ENCODE measurements at regions not wholly inside any gene's neighbourhood (a gene's known extent, or its start where the extent isn't known, plus 50 kb on each side); places are given as distances from the start of the nearest gene placed in this dataset.

DNA sequence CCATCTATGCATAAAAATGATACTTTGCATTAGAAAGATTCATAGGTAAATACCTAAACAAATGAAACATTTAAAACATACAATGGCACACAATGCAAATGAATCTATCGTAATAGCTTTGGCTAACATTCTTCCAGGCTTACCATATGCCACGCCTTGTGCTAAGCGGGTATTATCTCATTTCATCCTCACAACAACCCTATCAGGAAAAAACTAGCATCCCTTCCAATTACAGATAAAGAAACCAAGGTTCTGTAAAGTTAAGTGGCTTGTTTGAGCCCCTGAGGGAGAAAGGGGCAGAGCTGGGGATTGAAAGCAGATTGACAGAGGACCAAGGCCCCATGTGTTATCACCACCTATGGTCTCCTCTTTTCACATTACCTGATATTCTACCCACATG, 145.4 kb upstream of the ETAA1 start:
- Mint-ChIP-seq H3K27me3 (peaks cover 9% of the 10 kb centered on the region), H3K36me3 (ENCODE audit: low read depth) (no peaks in the 10 kb centered on the region), H3K27ac (no peak overlapping the region), H3K4me3 (no peak overlapping the region), H3K4me1 (no peaks in the 10 kb centered on the region), H3K9me3 (peaks cover 5% of the 10 kb centered on the region)
- no peak for ATAC-seq (replicated peaks)

- no peak overlapping the region for H3K4me3 Mint-ChIP-seq
- H3K27ac Mint-ChIP-seq: no peak overlapping the region
- peaks cover 9% of the 10 kb centered on the region for H3K27me3 Mint-ChIP-seq
- H3K9me3 Mint-ChIP-seq: peaks cover 5% of the 10 kb centered on the region
- H3K4me1 Mint-ChIP-seq: no peaks in the 10 kb centered on the region
- no peaks in the 10 kb centered on the region for H3K36me3 Mint-ChIP-seq (ENCODE audit: low read depth)
- ATAC-seq (replicated peaks): no peak
These were observed 141.1 kb upstream of the ETAA1 start for GRCh38 chr2:67255933-67256615.

- Mint-ChIP-seq H3K9me3 (peaks cover 5% of the 10 kb centered on the region), H3K4me1 (no peaks in the 10 kb centered on the region)
These were observed 140.2 kb upstream of the ETAA1 start for GRCh38 chr2:67256892-67257291.

GRCh38 chr2:67258122-67258521, 139.0 kb upstream of the ETAA1 start:
- Mint-ChIP-seq H3K9me3 (peaks cover 5% of the 10 kb centered on the region), H3K27ac (no peak overlapping the region), H3K4me3 (no peak overlapping the region), H3K36me3 (ENCODE audit: low read depth) (no peaks in the 10 kb centered on the region), H3K4me1 (no peaks in the 10 kb centered on the region), H3K27me3 (peaks cover 4% of the 10 kb centered on the region)
- no peak for ATAC-seq (replicated peaks)

More at GRCh38 chr2:67256892-67257291, 140.2 kb upstream of the ETAA1 start:
- H3K27me3 Mint-ChIP-seq: peaks cover 9% of the 10 kb centered on the region
- no peaks in the 10 kb centered on the region for H3K36me3 Mint-ChIP-seq (ENCODE audit: low read depth)
- H3K4me3 Mint-ChIP-seq: no peak overlapping the region
- H3K27ac Mint-ChIP-seq: no peak overlapping the region
- no peak for ATAC-seq (replicated peaks)

GRCh38 chr2:67258831-67259230, 138.3 kb upstream of the ETAA1 start:
- Mint-ChIP-seq H3K27ac (no peak overlapping the region), H3K27me3 (peaks cover 3% of the 10 kb centered on the region), H3K4me3 (no peak overlapping the region), H3K4me1 (no peaks in the 10 kb centered on the region), H3K36me3 (ENCODE audit: low read depth) (no peaks in the 10 kb centered on the region), H3K9me3 (peaks cover 4% of the 10 kb centered on the region)
- no peak for ATAC-seq (replicated peaks)

- Mint-ChIP-seq H3K4me3 (no peak overlapping the region), H3K36me3 (ENCODE audit: low read depth) (no peaks in the 10 kb centered on the region), H3K27ac (no peak overlapping the region), H3K27me3 (no peaks in the 10 kb centered on the region), H3K9me3 (no peaks in the 10 kb centered on the region), H3K4me1 (no peaks in the 10 kb centered on the region)
- ATAC-seq (replicated peaks): no peak
These were observed 137.4 kb upstream of the ETAA1 start for GRCh38 chr2:67259556-67260342.

DNA sequence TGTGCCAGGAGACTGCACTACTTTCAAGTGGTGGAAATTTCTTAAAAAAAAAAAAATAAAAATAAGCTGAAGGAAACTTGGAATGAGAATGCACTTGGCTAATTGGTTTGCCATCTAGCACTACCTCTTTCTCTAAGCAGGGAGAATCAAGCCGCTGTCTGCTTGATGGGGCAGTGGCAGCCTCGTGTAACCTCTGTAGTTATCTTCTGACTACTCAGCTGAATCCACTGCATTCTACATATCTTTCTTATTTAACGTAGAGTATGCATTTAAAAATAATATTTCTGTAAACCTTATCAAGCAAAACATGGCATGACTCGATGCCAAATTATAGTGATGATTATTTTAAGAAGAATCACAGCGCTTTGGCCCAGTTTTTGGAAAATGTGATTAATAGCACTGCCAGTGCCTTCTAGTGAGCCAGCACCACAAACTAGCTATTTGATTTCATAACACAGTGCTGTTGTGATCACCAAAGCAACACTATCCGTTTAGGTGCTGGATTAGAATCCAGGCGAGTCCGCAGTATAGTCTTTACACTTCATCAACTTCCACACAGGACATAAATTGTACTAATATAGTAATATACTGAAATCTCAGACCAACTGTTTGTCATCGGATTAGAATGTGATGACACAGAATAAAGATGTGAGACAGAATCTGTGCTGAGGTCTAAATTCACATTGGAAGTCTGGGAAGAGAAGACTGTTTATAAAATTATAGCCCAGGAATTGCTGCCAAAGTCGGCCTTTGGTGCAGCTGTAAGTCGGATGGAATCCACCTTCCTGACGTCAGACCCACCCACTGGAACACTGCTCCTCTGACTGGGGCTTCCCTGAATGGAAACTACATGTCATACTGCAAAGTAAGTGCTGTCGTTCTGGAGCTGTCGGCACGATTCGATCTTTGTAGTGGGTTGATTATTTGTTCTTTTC, 136.5 kb upstream of the ETAA1 start:
- no peak overlapping the region for H3K4me3 Mint-ChIP-seq
- no peaks in the 10 kb centered on the region for H3K9me3 Mint-ChIP-seq
- H3K36me3 Mint-ChIP-seq (ENCODE audit: low read depth): no peaks in the 10 kb centered on the region
- H3K4me1 Mint-ChIP-seq: no peaks in the 10 kb centered on the region
- no peak for ATAC-seq (replicated peaks)
- H3K27ac Mint-ChIP-seq: no peak overlapping the region
- no peaks in the 10 kb centered on the region for H3K27me3 Mint-ChIP-seq

DNA sequence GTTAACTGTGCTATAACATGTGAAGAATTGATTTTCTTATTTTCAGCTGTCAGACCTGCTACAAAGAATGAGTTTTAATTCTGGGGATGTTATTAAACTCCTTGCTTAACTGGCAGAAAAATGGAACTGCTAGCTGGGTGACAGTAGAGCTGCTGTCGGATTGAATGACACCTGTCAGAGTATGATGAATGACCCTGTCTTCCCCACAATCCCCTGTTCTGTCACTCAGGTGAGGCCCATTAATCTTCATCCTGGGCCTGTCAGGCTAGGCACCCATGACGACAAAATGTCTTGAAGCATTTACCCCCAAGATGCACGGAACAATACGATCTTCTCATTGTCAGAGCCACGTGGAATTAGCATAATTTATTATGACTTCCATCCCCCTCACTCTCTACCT, 129.9 kb upstream of the ETAA1 start:
- Mint-ChIP-seq H3K27ac (no peak overlapping the region), H3K27me3 (peaks cover 3% of the 10 kb centered on the region), H3K36me3 (ENCODE audit: low read depth) (no peaks in the 10 kb centered on the region), H3K4me1 (no peaks in the 10 kb centered on the region), H3K4me3 (no peak overlapping the region), H3K9me3 (no peaks in the 10 kb centered on the region)
- ATAC-seq (replicated peaks): no peak

DNA sequence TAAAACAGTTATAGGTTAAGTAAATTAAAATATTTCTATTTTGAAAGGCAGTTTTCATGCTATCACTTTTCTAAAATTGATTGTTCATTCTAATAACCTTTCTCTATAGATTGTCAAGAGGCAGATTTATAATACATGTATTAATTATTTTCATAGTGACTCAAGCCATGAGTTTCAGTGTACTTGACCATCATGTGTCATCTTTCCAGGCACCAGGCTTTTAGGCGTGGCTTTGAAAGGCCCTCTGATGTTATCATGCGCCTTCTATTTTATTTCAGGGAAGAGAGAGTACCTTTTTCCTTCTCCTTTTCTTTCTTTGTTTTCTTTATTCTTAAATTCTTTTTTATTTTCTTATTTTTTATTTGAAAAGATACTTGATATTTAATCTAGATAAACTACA, 128.3 kb upstream of the ETAA1 start:
- H3K4me1 Mint-ChIP-seq: no peaks in the 10 kb centered on the region
- peaks cover 3% of the 10 kb centered on the region for H3K27me3 Mint-ChIP-seq
- no peak overlapping the region for H3K27ac Mint-ChIP-seq
- no peak overlapping the region for H3K4me3 Mint-ChIP-seq
- no peaks in the 10 kb centered on the region for H3K36me3 Mint-ChIP-seq (ENCODE audit: low read depth)
- ATAC-seq (replicated peaks): no peak
- H3K9me3 Mint-ChIP-seq: no peaks in the 10 kb centered on the region

DNA sequence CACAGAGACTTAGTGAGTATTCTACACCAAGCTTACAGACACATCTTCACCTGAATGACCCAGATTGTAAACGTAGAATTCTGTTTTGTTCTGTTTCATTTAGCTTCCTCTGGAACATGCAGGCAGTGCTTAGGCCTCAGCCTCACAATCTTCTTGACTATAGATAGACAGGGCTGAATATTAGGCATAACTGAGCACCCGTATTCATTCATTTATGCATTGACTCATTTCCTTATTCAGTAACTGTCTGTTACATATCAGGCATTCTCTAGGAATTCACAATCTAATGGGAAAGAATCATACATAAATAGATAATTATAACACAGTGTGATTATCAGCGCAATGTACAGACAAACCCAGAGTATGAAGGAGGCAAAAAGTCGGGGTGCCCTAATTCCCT, 124.9 kb upstream of the ETAA1 start:
- no peak for ATAC-seq (replicated peaks)
- no peak overlapping the region for H3K27ac Mint-ChIP-seq
- H3K36me3 Mint-ChIP-seq (ENCODE audit: low read depth): no peaks in the 10 kb centered on the region
- no peaks in the 10 kb centered on the region for H3K27me3 Mint-ChIP-seq
- H3K4me1 Mint-ChIP-seq: no peaks in the 10 kb centered on the region
- no peaks in the 10 kb centered on the region for H3K9me3 Mint-ChIP-seq
- no peak overlapping the region for H3K4me3 Mint-ChIP-seq

DNA sequence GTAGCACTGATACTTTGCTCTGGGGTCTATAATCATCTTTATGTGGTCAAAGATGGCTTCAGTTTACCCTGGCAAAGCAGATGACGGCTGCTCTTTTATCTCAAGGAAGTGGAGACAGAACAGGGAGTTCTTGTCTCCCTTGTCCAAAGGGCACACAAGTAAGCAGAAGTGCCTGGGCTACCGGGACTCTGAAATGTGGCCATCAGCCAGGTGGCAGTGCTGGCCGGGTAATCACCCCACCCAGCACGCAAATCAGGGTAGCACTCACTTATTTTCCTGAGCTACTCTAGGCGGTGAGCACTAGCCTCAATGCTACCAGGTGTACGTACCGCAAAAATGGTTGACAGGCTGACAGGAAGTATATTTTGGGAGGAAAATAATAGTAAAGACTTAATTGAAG, 119.7 kb upstream of the ETAA1 start:
- no peaks in the 10 kb centered on the region for H3K4me1 Mint-ChIP-seq
- no peaks in the 10 kb centered on the region for H3K9me3 Mint-ChIP-seq
- ATAC-seq (replicated peaks): no peak
- no peaks in the 10 kb centered on the region for H3K36me3 Mint-ChIP-seq (ENCODE audit: low read depth)
- no peak overlapping the region for H3K27ac Mint-ChIP-seq
- no peak overlapping the region for H3K4me3 Mint-ChIP-seq
- H3K27me3 Mint-ChIP-seq: no peaks in the 10 kb centered on the region

DNA sequence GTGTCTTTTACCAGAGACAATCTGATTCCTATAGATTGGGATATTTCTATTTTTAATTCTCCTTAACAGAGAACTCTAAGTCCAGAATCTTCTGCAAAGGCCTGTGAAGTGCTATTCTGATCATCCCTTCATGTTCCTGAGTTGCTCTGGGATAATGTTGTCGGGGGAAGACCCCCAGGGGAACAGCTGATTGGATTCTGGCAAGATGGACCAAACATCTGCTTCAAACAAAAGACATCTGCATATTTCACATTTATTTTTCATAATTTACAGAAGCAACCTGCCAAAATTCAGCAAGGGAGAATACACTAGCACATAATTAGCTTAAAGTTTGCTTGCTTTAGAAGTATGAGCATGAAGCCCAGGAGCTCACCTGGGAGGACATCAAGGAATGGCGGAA, 116.0 kb upstream of the ETAA1 start:
- H3K27me3 Mint-ChIP-seq: peaks cover 5% of the 10 kb centered on the region
- H3K4me1 Mint-ChIP-seq: no peaks in the 10 kb centered on the region
- no peak for ATAC-seq (replicated peaks)
- H3K4me3 Mint-ChIP-seq: no peak overlapping the region
- no peak overlapping the region for H3K27ac Mint-ChIP-seq
- no peaks in the 10 kb centered on the region for H3K9me3 Mint-ChIP-seq
- H3K36me3 Mint-ChIP-seq (ENCODE audit: low read depth): no peaks in the 10 kb centered on the region

- no peak for ATAC-seq (replicated peaks)
- peaks cover 5% of the 10 kb centered on the region for H3K27me3 Mint-ChIP-seq
- H3K4me1 Mint-ChIP-seq: no peaks in the 10 kb centered on the region
These were observed 113.5 kb upstream of the ETAA1 start for GRCh38 chr2:67283641-67284040.

GRCh38 chr2:67286981-67287759, 110.0 kb upstream of the ETAA1 start:
- H3K9me3 Mint-ChIP-seq: no peaks in the 10 kb centered on the region
- no peaks in the 10 kb centered on the region for H3K36me3 Mint-ChIP-seq (ENCODE audit: low read depth)
- no peak for ATAC-seq (replicated peaks)
- no peak overlapping the region for H3K4me3 Mint-ChIP-seq
- no peak overlapping the region for H3K27ac Mint-ChIP-seq
- H3K27me3 Mint-ChIP-seq: peaks cover 5% of the 10 kb centered on the region
- no peaks in the 10 kb centered on the region for H3K4me1 Mint-ChIP-seq

More at GRCh38 chr2:67283641-67284040, 113.5 kb upstream of the ETAA1 start:
- no peak overlapping the region for H3K4me3 Mint-ChIP-seq
- no peaks in the 10 kb centered on the region for H3K36me3 Mint-ChIP-seq (ENCODE audit: low read depth)
- H3K27ac Mint-ChIP-seq: no peak overlapping the region
- no peaks in the 10 kb centered on the region for H3K9me3 Mint-ChIP-seq
